ENCODE measurements at regions not wholly inside any gene's neighbourhood (a gene's known extent, or its start where the extent isn't known, plus 50 kb on each side); places are given as distances from the start of the nearest gene placed in this dataset.

DNA sequence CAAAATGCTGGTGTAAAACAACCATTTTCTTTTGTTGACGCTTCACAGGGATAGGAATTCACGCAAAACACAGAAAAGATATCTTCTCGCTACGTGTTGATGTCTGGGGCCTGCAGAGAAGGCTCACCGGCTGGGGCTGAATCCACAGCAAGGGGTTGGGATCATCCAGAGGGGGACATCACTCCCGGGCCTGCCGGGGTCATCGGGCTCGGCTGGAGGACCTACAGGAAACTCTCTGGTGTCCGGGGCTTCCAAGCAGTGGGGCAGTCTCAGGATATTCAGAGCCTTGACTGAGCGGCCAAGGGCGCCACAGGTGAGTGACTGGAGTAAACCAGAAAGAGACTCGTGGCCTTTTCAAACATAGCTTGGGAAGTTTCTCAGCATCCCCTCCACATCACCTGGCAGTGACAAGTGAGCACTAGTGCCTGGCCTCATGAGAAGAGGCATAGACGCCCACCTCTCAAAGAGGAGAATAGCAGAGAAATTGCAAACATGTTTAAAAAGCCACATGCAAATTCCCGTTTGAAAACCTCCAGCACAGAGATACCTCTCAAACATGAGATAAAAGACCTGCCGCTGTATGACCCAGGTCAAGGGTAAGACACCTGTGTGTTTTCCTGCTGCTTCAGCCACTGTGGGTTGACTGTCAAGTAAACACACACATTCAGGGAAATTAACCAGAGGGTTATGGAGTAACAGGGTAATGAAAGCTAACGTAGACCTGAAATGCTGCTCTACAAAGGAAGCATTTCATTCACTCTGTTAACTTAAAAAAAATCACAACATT, 50.8 kb upstream of the SIMC1 start:
- no peaks in the 10 kb centered on the region for H3K36me3 ChIP-seq (ENCODE audit: control insufficient read depth, insufficient read depth, low read length)
- DNase-seq (ENCODE audit: low read depth) (no peak), FAIRE-seq (no peak)
- no peaks in the 10 kb centered on the region for H3K27me3 ChIP-seq (ENCODE audit: control insufficient read depth, insufficient read depth, low read length)
- no peak for TF ChIP-seq CTCF (IDR thresholded peaks at IDR 0.05; ENCODE audit: insufficient read depth, low read length, severe bottlenecking)
- no peak overlapping the region for H3K4me3 ChIP-seq (ENCODE audit: low read depth, low read length)

DNA sequence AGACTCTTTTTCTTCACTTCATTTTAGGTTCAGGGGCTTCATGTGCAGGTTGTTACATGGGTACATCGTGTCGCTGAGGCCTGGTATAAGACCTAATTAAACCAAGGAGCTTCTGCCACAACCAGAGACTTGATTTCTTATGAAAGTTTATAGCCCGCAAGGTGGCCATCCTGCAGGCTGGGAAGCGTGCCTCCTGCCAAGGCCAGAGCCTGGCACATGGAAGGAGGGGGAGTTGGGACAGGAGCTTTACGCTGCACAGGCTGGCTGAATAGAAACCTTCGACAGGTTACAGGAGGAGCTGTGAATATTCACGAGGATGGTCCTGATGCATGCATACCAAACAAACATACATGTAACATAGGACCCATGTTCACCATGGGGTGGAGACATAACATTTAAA, 50.1 kb upstream of the SIMC1 start:
- Histone ChIP-seq H3K36me3 (ENCODE audit: control insufficient read depth, insufficient read depth, low read length) (no peaks in the 10 kb centered on the region), H3K4me3 (ENCODE audit: low read depth, low read length) (no peak overlapping the region), H3K27me3 (ENCODE audit: control insufficient read depth, insufficient read depth, low read length) (no peaks in the 10 kb centered on the region)
- no peak for DNase-seq (ENCODE audit: low read depth)
- no peak for FAIRE-seq
- no peak for TF ChIP-seq CTCF (IDR thresholded peaks at IDR 0.05; ENCODE audit: insufficient read depth, low read length, severe bottlenecking)

Measured in bronchial epithelial cell (primary cell).